Effector CD4-positive, alpha-beta T cell (primary cell): ENCODE measurements at regions not wholly inside any gene's neighbourhood (a gene's known extent, or its start where the extent isn't known, plus 50 kb on each side); places are given as distances from the start of the nearest gene placed in this dataset.
"Not testable (repeated sequence)": the region's sequence is repeated elsewhere in the genome, so short reads cannot be mapped to it uniquely, and the experiment has no call there.

ENCODE experiments used
- DNase-seq: peaks from one replicate; pipeline ENCODE4 v3.0.0-alpha.2; 2020

DNA sequence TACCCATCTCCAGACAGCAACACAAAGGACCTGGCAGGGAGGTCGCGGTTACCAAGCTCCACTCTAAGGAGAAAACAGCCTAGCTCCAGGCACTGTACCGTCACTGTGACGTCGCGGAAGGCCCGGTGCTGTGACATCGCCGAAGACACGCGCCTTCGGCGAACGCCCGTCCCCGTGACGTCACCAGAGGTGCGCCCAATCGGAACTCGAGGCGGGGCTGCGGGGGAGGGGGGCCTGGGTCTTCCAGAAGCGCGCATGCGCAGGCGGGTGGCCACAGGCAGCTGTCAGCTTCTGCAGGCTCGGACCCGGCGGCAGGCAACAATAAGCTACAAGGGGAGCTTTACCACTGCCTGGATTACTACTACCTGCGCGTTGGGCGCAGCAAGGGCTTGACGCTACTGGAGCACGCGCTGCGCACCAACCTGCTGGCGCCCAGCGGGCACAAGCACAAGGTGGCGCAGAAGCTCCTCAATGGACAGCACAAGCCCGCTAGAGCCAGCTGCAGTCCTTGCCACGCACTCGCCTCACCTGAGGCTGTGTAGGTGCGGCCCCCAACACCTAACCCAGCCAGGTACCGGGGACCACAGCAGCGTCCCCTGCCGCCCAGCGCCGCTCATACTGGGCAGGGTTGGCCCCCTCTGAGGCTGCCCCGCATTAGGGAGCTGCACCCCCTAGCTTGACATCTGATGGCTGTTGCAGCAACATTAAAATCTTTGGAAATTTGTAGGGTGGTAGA lies 208.4 kb downstream of the TPST1 start:
- DNase-seq = peak; percentile 74

- no peak for DNase-seq
Observed at GRCh38 chr7:66415659-66416265, 210.6 kb downstream of the TPST1 start.

- DNase-seq = no peak
Observed at GRCh38 chr7:66418537-66418936, 210.1 kb upstream of the KCTD7 start.

- no peak for DNase-seq
Observed at GRCh38 chr7:66419210-66419609, 209.5 kb upstream of the KCTD7 start.

- DNase-seq = no peak
Observed at GRCh38 chr7:66421830-66422475, 206.7 kb upstream of the KCTD7 start.

DNA sequence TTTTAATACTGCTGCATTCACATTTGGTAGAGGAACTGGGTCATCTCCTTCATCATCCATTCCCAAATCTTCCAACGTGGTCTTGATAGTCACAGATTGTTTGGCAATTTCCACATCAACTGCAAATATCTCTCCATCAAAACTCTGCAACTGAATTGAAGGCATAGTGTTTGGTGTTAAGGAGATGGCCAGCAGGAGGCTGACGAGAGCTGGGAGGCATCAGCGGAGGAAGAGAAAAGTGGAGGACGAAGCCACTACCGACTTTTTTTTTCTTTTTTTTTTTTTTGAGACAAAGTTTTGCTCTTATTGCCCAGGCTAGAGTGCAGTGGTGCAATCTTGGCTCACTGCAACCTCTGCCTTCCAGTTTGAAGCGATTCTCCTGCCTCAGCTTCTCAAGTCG lies 205.0 kb upstream of the KCTD7 start:
- DNase-seq = no peak

DNA sequence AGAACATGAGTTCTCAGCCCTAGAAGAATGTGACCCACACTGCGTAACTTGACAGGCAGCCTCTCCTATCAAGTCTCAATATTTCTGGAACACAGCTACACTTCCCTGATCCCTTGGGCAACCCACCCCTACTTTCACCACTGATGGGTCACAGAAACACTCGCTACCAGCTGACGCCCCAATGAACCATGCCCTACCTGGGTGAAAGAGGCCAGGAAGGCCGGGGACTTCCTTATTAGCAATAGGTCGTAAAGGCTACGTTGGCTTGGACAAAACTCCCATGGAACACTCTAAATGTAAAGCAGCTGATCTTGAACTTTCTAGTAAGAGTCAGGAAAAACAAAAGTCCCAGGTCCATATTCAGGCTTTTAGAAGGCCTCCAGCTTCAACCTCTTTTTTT lies 202.3 kb upstream of the KCTD7 start:
- DNase-seq = no peak

DNA sequence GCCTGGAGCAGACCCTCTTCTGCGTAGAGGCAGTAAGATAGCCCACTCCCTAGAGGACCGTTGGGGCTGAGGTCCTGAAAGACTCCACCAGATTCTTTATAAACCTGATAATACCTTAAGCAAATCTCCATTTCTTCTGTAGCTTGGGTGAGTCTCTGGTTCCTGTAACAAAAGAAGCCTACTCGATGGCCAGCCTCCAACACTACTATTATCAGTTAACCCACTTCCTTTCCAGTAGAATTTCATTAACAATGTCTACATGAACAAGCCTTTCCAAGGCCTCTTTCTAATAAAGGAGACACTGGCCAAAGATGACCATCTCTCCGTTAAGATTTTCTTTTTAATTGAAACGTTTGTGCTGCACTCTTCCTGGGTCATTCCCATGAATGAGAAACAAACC lies 201.7 kb upstream of the KCTD7 start:
- DNase-seq = no peak

- no peak for DNase-seq
Observed at GRCh38 chr7:66427956-66428355, 200.7 kb upstream of the KCTD7 start.

DNA sequence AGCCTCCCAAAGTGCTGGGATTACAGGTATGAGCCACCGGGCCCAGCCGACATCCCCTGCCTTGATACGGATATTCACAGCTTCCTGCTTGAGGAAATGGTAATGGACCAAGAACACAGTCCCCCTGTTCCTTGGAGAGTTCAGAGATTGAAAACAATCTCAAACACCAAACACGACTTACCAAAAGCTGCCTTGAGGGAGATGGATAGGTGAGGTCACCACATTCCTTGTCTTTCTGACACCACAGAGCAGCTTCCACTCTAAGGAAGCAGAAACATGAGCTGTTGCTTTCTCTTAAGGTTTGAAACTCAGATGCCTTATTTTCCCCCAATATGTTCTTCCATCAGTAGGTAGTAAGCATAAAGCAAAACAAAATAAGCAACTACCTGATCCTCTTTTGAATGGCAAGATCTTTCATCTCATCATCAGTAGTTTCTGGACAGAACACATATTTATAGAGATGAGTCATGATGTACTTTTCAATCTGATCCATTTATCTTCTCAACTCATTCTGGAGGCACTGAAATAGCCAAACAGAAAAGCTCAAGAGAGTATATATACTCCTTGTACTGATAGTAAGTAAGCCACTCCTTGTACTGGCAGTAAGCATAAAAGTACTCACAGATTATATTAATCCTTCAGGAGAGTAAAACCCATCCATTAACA lies 199.1 kb upstream of the KCTD7 start:
- DNase-seq = no peak

- no peak for DNase-seq
Observed at GRCh38 chr7:66430164-66430545, 198.5 kb upstream of the KCTD7 start.

- not testable (repeated sequence) for DNase-seq
Observed at GRCh38 chr7:66438703-66439405, 189.8 kb upstream of the KCTD7 start.

DNA sequence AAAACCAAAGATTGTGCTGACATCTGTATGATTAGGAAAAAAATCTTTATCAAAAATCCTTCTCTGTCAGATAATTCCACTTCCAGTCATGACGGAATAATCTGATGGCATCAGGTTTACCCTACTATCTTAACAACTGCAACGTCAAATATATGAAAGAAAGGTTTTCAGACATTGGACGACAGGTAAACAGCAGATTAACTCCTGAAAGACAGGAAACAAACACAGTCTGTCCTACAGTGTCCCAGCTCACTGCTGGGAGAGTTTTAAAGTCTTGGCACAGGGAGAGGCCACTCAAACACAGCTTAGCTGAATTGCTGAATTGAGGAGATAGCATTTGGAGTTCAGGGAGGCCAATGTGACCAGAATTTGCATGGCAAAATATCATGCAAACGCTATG lies 186.3 kb upstream of the KCTD7 start:
- no peak for DNase-seq

DNA sequence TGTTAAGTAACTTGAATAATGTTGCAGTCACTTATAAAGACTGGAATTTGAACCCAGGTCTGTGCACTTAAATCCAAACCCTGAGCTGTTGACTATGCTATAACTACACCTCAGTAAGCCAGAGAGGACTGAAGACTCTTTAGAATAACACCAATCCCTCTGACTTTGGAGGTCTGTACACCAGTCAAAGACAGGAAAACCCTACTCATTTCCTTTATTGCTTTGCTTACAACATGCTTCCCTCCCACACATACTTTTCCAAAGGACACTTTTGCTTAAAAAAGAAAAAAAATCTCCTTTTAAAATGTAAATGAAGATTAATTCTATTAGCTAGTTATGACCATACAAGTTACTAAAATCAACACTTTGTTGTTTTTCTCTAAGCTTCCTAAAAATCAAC lies 184.7 kb upstream of the KCTD7 start:
- no peak for DNase-seq

DNA sequence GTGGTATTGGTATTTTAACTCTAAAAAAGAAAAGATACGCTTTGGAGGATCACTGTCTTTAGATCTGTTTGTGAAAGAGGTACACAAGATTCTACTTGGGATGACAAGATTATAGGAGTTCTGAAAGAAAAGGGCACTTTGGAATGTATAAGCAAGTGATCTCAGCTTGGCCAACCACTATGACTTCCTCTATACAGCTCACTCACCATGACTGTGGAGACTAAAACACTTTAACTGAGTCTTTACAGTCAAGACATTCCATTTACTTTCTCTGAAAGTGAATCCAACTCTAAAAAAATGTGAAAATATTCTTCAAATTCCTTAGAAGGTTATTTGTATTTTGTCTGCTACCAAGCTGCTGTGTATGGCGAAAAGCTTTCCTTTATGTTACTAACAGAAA lies 181.7 kb upstream of the KCTD7 start:
- not testable (repeated sequence) for DNase-seq

DNA sequence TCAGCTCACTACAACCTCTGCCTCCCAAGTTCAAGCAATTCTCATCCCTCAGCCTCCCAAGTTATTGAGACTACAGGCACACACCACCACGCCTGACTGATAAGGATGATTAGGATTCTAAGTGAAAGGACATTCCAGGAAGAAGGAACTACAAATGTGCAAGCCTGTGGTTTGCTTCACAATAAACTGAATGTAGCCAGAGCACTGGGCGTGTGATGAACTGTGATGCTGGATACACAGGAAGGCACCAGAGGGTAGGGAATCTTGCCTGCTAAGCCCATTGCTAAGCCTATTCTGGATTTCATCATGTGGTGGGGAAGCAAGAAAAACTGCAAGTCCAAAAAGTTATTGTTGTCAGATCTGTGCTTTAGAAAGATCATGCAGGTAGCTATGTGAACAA lies 177.9 kb upstream of the KCTD7 start:
- not testable (repeated sequence) for DNase-seq

- DNase-seq = not testable (repeated sequence)
Observed at GRCh38 chr7:66451713-66452112, 177.0 kb upstream of the KCTD7 start.

DNA sequence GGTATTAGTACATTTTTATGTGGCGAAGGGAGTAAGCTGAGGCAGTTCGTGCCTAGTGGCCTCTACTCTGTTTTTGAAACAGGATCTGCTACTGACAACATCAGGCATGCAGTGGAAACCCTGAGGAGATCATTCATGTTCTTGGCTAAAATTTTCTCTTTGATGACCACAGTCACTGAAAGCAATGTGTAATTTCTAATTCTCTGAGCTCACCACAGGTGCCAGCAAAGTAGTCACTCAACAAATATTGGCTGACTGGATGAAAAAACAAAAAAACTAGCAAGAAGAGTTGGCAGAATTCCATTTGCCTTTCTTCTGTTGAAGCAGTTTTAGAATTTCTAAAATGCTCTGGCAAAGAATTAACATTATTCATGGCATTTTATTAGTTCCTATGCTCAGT lies 176.5 kb upstream of the KCTD7 start:
- no peak for DNase-seq

- no peak for DNase-seq
Observed at GRCh38 chr7:66453340-66453739, 175.3 kb upstream of the KCTD7 start.

DNA sequence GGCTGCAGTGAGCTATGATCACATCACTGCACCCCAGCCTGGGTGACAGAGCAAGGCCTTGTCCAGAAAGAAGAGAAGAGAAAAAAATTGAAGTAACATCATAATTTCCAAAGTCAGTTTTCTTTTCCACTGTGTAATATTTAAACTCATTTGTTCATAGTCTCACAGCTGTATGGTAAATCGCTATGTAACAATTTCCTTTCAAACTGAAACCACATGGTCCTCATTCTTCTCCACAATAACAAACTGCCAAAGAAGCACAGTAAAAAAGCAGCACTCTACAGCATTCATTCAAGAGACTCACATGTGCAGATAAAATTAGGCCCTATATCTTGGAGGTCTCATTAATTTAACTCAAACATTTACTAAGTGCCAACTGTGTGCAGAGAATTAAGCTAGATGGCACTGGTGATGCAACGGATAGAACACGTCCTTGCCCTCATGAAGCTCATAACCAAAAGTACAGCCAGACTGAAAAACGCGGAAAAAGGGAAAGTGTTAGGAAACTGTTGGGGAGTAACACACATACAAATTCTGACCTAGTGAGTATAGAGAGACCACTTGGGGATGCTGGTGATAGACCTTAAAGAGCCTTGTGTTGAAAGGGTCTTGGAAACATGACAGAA lies 174.0 kb upstream of the KCTD7 start:
- no peak for DNase-seq

DNA sequence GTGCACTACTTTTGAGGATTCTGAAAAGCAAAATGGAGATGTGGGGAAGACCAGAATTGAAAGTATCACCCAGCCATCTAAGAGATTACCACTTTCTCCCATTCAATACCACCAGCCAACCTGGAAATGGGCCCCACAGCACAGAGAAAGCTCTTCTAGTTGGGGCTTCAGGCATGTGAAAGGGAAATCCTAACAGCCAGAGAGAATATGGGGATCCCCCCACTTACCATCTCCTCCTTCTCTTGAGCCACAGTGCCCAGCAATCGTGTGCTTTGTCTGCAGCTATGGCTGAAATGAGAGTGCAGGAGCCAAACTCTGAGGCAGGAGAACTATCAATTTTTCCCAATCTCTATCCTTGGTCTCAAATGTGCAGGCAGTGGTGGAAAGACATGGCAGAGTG lies 173.2 kb upstream of the KCTD7 start:
- not testable (repeated sequence) for DNase-seq

- not testable (repeated sequence) for DNase-seq
Observed at GRCh38 chr7:66456431-66456830, 172.2 kb upstream of the KCTD7 start.

GRCh38 chr7:66458991-66459390 lies 169.7 kb upstream of the KCTD7 start:
- DNase-seq = not testable (repeated sequence)
